Keratinocyte (primary cell): ENCODE measurements at regions not wholly inside any gene's neighbourhood (a gene's known extent, or its start where the extent isn't known, plus 50 kb on each side); places are given as distances from the start of the nearest gene placed in this dataset.

Experiments
- DNase-seq: peaks from one replicate; pipeline ENCODE4 v3.0.0-alpha.2; 2011; ENCODE audit warnings: low read depth, missing footprints, low spot score
- FAIRE-seq: peaks from 2 replicates; lab custom pipeline; 2011; peaks lifted over from hg19 to GRCh38; lab: Jason Lieb, UNC
- H2AFZ ChIP-seq: 2 replicates; pipeline ENCODE4 v1.6.0; 2012; ENCODE audit warnings: low read length, control low read depth, inconsistent platforms; ENCODE audit not compliant: control insufficient read depth
- H3K27ac ChIP-seq: 2 replicates; pipeline ENCODE4 v1.5.1; 2011; ENCODE audit warnings: low read length; ENCODE audit not compliant: control insufficient read depth, insufficient read depth
- H3K27me3 ChIP-seq: 3 replicates; pipeline ENCODE4 v1.6.0; 2011; ENCODE audit warnings: low read length; ENCODE audit not compliant: control insufficient read depth, insufficient read depth; ENCODE audit errors: extremely low read depth
- H3K36me3 ChIP-seq, 2 experiments: 2 replicates in 1 of 2; 3 replicates in 1 of 2; pipeline ENCODE4 v1.5.1; 2011; ENCODE audit warnings: low read length in 2 of 2, mild to moderate bottlenecking in 1 of 2; ENCODE audit not compliant: control insufficient read depth in 2 of 2, insufficient read depth in 2 of 2; ENCODE audit errors: extremely low read depth in 1 of 2
- H3K4me1 ChIP-seq: 3 replicates; pipeline ENCODE4 v1.5.1; 2011; ENCODE audit warnings: low read length; ENCODE audit not compliant: control insufficient read depth, insufficient read depth; ENCODE audit errors: extremely low read depth
- H3K4me2 ChIP-seq: 3 replicates; pipeline ENCODE4 v1.6.0; 2011; ENCODE audit warnings: low read depth, low read length; ENCODE audit not compliant: control insufficient read depth, insufficient read depth; ENCODE audit errors: extremely low read depth
- H3K4me3 ChIP-seq, 3 experiments: fragments of 200-600 bp in 1 of 3; sonication (generic) in 1 of 3; 2 replicates in 2 of 3; 3 replicates in 1 of 3; pipeline ENCODE4 v1.5.1; 2011 to 2016; ENCODE audit warnings: low read length in 3 of 3, mild to moderate bottlenecking in 3 of 3, control low read depth in 2 of 3, inconsistent platforms in 1 of 3, low read depth in 1 of 3, mixed read lengths in 1 of 3, mixed run types in 1 of 3, moderate library complexity in 1 of 3; ENCODE audit not compliant: control insufficient read depth in 2 of 3, insufficient read depth in 2 of 3; ENCODE audit errors: extremely low read depth in 1 of 3
- H3K79me2 ChIP-seq: 2 replicates; pipeline ENCODE4 v1.6.0; 2012; ENCODE audit warnings: low read length; ENCODE audit not compliant: control insufficient read depth, insufficient read depth
- H3K9ac ChIP-seq: 3 replicates; pipeline ENCODE4 v1.6.0; 2011; ENCODE audit warnings: low read length; ENCODE audit not compliant: control insufficient read depth, insufficient read depth; ENCODE audit errors: extremely low read depth
- H3K9me1 ChIP-seq: 3 replicates; pipeline ENCODE4 v1.6.0; 2011; ENCODE audit warnings: low read length; ENCODE audit not compliant: control insufficient read depth, insufficient read depth; ENCODE audit errors: extremely low read depth
- H3K9me3 ChIP-seq: 2 replicates; pipeline ENCODE4 v1.5.1; 2012; ENCODE audit warnings: low read depth, low read length; ENCODE audit not compliant: control insufficient read depth
- H4K20me1 ChIP-seq: 3 replicates; pipeline ENCODE4 v1.6.0; 2011; ENCODE audit warnings: low read length; ENCODE audit not compliant: control insufficient read depth, insufficient read depth; ENCODE audit errors: extremely low read depth
- EZH2 ChIP-seq: IDR thresholded peaks from one replicate; pipeline ENCODE4 v1.6.1; 2012; ENCODE audit warnings: inconsistent platforms, mild to moderate bottlenecking, low read length, moderate library complexity
- dilution Hi-C: fragments of 300-500 bp; cut with MboI; formaldehyde crosslinking; loops from one replicate; pipeline ENCODE4 v1.7.0; 2020; ENCODE audit warnings: low sequenced_read_pairs; ENCODE audit not compliant: extremely low pct_ligation_motif_present
- TF ChIP-seq, protein P1 (sequence below), 3 experiments: IDR thresholded peaks in 1 of 3; conservative IDR thresholded peaks in 1 of 3; optimal IDR thresholded peaks in 1 of 3; 2 replicates in 2 of 3; 3 replicates in 1 of 3; pipeline versions ENCODE3 to v1.5.1; 2011; ENCODE audit warnings: low read length in 3 of 3, mild to moderate bottlenecking in 3 of 3, moderate library complexity in 2 of 3, control low read depth in 1 of 3, inconsistent platforms in 1 of 3; ENCODE audit not compliant: insufficient read depth in 2 of 3; ENCODE audit errors: extremely low read depth in 1 of 3

DNA sequence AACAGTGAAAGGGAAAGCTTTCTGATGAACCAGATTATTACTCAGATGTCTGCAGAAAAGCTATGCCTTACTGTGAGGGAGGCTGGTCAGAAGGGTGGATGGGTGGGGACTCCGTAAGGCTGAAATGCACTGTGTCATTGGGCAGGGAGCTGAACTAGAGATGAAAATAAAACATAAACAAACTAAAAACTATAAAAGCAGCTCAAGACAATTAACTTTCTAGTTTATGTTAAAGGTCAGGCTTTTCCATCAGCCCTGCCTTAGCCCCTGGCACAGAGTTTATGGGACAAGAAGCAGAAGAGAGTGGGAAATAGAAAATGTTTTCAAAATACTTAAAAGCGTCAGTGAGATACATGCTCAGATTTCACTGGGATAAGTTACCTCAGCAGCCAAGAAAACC lies 310.0 kb upstream of the UBE2E2 start:
- no peak for FAIRE-seq
- Histone ChIP-seq H3K27ac (no peak overlapping the region), H3K27me3 (no peaks in the 10 kb centered on the region), H3K4me2 (no peak overlapping the region), H2AFZ (no peak overlapping the region), H3K9me1 (no peaks in the 10 kb centered on the region), H3K9me3 (no peaks in the 10 kb centered on the region), H3K4me1 (no peaks in the 10 kb centered on the region), H3K9ac (no peak overlapping the region), H3K4me3 (no peak overlapping the region), H4K20me1 (no peaks in the 10 kb centered on the region), H3K79me2 (no peaks in the 10 kb centered on the region), H3K36me3 (no peaks in the 10 kb centered on the region)
- TF ChIP-seq, protein P1, sequence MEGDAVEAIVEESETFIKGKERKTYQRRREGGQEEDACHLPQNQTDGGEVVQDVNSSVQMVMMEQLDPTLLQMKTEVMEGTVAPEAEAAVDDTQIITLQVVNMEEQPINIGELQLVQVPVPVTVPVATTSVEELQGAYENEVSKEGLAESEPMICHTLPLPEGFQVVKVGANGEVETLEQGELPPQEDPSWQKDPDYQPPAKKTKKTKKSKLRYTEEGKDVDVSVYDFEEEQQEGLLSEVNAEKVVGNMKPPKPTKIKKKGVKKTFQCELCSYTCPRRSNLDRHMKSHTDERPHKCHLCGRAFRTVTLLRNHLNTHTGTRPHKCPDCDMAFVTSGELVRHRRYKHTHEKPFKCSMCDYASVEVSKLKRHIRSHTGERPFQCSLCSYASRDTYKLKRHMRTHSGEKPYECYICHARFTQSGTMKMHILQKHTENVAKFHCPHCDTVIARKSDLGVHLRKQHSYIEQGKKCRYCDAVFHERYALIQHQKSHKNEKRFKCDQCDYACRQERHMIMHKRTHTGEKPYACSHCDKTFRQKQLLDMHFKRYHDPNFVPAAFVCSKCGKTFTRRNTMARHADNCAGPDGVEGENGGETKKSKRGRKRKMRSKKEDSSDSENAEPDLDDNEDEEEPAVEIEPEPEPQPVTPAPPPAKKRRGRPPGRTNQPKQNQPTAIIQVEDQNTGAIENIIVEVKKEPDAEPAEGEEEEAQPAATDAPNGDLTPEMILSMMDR (optimal IDR thresholded peaks at IDR 0.05 in 1 of 3, IDR thresholded peaks at IDR 0.05 in 1 of 3, conservative IDR thresholded peaks at IDR 0.05 in 1 of 3; ENCODE audit: extremely low read depth in 1 of 3, insufficient read depth in 2 of 3, low read length in 3 of 3), result no peak
- no peak for TF ChIP-seq EZH2
- dilution Hi-C loops, result no loop called here
- no peak for DNase-seq

DNA sequence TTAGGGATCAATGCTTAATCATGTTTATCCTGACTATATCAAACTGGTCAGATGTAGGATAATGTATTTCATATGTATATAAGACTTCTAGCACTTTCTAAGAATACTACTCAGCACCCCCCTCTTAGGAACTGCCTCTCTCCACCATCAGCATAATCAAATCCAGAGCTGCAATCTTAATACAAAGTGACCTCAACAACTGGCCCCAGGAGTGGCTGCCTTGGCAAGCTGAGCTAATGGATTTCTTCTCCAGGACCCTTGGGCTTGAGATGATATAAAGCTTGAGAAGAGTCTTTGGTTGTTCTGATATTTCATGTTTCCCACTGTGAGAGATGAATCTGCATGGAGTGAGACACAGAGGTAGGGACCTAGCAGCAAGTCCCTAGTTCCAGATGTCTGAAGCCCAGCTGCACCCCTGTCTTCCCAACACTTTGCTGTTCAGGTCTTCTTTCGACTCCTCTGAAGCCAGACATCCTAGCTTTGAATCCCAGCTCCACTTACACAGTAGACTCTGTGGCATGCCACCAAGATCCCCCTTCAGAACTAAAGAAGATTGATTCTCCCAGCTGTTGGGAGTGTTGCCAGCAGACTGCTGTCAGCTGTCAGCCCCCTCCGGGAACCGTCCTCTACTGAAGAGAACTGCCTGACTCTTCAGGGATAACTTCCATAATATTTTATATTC lies 309.3 kb upstream of the UBE2E2 start:
- no peak overlapping the region for H2AFZ ChIP-seq
- no peaks in the 10 kb centered on the region for H3K36me3 ChIP-seq
- no peak overlapping the region for H3K27ac ChIP-seq
- dilution Hi-C loops, result no loop called here
- H3K4me3 ChIP-seq, result no peak overlapping the region
- no peaks in the 10 kb centered on the region for H3K4me1 ChIP-seq
- DNase-seq, result no peak
- no peaks in the 10 kb centered on the region for H3K27me3 ChIP-seq
- H3K9me3 ChIP-seq, result no peaks in the 10 kb centered on the region
- H3K9me1 ChIP-seq, result no peaks in the 10 kb centered on the region
- H3K9ac ChIP-seq, result no peak overlapping the region
- H3K79me2 ChIP-seq, result no peaks in the 10 kb centered on the region
- TF ChIP-seq EZH2, result no peak
- TF ChIP-seq, protein P1 (optimal IDR thresholded peaks at IDR 0.05 in 1 of 3, IDR thresholded peaks at IDR 0.05 in 1 of 3, conservative IDR thresholded peaks at IDR 0.05 in 1 of 3; ENCODE audit: extremely low read depth in 1 of 3, insufficient read depth in 2 of 3, low read length in 3 of 3), result no peak
- H3K4me2 ChIP-seq, result no peak overlapping the region
- FAIRE-seq, result no peak
- no peaks in the 10 kb centered on the region for H4K20me1 ChIP-seq
